ENCODE measurements at regions not wholly inside any gene's neighbourhood (a gene's known extent, or its start where the extent isn't known, plus 50 kb on each side); places are given as distances from the start of the nearest gene placed in this dataset.

DNA sequence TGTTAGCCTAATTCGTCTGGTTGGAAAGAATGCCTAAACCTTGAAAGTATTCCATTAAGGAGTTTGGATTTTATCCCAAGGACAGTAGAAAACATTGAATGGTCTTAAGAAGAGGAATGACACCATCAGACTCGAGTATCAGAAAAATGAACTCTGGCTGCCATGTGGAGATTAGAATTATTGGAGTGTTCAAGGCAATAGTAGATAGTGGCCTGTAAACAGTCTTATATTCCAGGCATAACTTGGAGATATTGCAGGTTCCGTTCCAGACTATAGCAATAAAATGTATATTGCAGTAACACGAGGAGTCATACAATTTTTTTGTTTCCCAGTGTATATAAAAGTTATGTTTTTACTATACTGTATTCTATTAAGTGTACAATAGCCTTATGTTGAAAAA, 130.9 kb downstream of the GDAP2 start:
- TF ChIP-seq, protein P1, sequence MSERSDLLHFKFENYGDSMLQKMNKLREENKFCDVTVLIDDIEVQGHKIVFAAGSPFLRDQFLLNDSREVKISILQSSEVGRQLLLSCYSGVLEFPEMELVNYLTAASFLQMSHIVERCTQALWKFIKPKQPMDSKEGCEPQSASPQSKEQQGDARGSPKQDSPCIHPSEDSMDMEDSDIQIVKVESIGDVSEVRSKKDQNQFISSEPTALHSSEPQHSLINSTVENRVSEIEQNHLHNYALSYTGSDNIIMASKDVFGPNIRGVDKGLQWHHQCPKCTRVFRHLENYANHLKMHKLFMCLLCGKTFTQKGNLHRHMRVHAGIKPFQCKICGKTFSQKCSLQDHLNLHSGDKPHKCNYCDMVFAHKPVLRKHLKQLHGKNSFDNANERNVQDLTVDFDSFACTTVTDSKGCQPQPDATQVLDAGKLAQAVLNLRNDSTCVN (tag by site-specific recombination; optimal IDR thresholded peaks at IDR 0.05) = no peak
- TF ChIP-seq, protein P2, sequence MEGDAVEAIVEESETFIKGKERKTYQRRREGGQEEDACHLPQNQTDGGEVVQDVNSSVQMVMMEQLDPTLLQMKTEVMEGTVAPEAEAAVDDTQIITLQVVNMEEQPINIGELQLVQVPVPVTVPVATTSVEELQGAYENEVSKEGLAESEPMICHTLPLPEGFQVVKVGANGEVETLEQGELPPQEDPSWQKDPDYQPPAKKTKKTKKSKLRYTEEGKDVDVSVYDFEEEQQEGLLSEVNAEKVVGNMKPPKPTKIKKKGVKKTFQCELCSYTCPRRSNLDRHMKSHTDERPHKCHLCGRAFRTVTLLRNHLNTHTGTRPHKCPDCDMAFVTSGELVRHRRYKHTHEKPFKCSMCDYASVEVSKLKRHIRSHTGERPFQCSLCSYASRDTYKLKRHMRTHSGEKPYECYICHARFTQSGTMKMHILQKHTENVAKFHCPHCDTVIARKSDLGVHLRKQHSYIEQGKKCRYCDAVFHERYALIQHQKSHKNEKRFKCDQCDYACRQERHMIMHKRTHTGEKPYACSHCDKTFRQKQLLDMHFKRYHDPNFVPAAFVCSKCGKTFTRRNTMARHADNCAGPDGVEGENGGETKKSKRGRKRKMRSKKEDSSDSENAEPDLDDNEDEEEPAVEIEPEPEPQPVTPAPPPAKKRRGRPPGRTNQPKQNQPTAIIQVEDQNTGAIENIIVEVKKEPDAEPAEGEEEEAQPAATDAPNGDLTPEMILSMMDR (tag by site-specific recombination; IDR thresholded peaks at IDR 0.05) = no peak
- TF ChIP-seq GLI4 (tag by site-specific recombination; IDR thresholded peaks at IDR 0.05) = no peak
- TF ChIP-seq, protein P3, sequence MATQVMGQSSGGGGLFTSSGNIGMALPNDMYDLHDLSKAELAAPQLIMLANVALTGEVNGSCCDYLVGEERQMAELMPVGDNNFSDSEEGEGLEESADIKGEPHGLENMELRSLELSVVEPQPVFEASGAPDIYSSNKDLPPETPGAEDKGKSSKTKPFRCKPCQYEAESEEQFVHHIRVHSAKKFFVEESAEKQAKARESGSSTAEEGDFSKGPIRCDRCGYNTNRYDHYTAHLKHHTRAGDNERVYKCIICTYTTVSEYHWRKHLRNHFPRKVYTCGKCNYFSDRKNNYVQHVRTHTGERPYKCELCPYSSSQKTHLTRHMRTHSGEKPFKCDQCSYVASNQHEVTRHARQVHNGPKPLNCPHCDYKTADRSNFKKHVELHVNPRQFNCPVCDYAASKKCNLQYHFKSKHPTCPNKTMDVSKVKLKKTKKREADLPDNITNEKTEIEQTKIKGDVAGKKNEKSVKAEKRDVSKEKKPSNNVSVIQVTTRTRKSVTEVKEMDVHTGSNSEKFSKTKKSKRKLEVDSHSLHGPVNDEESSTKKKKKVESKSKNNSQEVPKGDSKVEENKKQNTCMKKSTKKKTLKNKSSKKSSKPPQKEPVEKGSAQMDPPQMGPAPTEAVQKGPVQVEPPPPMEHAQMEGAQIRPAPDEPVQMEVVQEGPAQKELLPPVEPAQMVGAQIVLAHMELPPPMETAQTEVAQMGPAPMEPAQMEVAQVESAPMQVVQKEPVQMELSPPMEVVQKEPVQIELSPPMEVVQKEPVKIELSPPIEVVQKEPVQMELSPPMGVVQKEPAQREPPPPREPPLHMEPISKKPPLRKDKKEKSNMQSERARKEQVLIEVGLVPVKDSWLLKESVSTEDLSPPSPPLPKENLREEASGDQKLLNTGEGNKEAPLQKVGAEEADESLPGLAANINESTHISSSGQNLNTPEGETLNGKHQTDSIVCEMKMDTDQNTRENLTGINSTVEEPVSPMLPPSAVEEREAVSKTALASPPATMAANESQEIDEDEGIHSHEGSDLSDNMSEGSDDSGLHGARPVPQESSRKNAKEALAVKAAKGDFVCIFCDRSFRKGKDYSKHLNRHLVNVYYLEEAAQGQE (tag by site-specific recombination; IDR thresholded peaks at IDR 0.05) = no peak
- TF ChIP-seq HOXC10 (CRISPR knock-in tag; IDR thresholded peaks at IDR 0.05) = no peak
- TF ChIP-seq ZNF16 (tag by site-specific recombination; IDR thresholded peaks at IDR 0.05; ENCODE audit: low read depth) = no peak
- TF ChIP-seq, protein P4, sequence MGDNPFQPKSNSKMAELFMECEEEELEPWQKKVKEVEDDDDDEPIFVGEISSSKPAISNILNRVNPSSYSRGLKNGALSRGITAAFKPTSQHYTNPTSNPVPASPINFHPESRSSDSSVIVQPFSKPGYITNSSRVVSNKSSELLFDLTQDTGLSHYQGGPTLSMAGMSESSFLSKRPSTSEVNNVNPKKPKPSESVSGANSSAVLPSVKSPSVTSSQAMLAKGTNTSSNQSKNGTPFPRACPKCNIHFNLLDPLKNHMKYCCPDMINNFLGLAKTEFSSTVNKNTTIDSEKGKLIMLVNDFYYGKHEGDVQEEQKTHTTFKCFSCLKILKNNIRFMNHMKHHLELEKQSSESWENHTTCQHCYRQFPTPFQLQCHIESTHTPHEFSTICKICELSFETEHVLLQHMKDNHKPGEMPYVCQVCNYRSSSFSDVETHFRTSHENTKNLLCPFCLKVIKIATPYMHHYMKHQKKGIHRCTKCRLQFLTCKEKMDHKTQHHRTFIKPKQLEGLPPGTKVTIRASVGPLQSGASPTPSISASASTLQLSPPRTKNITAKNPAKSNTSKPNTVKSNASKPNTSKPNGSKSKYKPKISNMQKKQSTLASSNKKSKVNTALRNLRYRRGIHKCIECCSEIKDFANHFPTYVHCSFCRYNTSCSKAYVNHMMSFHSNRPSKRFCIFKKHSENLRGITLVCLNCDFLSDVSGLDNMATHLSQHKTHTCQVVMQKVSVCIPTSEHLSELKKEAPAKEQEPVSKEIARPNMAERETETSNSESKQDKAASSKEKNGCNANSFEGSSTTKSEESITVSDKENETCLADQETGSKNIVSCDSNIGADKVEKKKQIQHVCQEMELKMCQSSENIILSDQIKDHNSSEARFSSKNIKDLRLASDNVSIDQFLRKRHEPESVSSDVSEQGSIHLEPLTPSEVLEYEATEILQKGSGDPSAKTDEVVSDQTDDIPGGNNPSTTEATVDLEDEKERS (tag by site-specific recombination; IDR thresholded peaks at IDR 0.05) = no peak

Measured in HEK293 (cell line).